ENCODE measurements at regions not wholly inside any gene's neighbourhood (a gene's known extent, or its start where the extent isn't known, plus 50 kb on each side); places are given as distances from the start of the nearest gene placed in this dataset.

GRCh38 chr7:46975493-46975892 is 606.4 kb downstream of the TNS3 start:
- no peak for DNase-seq

DNA sequence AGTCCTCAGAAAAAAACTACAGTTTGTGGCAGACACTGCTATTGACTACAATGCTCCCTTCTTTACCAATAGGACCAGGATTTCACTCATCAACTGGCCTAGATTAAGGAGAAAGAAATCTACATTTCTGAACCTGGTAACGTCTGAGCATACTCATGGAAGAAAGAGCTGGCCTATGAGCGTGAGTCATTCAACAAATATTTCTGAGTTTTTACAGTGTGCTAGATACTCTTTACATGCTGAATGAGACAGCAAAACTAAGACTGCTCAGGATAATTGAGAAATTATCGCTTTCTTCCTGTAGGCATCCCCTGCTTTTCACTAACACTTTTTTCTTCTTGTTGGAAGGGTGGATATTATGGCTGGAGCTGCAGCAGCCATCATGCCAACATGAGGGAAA is 609.7 kb downstream of the TNS3 start:
- no peak for DNase-seq

- DNase-seq = no peak
These were observed 611.4 kb downstream of the TNS3 start for GRCh38 chr7:46970476-46970875.

DNA sequence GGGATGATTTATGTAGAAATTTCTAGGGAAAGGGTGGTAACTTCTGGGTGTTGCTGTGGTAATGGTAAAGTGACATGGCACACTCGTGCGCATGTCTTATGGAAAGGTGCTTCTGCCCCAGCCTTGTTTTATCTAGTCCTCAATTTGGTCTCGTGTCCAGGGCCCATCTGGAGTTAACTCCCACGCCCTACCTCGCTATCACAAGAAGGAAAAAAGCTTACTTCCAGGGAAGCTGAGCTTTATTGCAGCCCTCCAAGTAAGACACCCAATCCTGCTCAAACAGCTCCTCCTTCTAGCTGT is 611.8 kb downstream of the TNS3 start:
- no peak for DNase-seq

DNA sequence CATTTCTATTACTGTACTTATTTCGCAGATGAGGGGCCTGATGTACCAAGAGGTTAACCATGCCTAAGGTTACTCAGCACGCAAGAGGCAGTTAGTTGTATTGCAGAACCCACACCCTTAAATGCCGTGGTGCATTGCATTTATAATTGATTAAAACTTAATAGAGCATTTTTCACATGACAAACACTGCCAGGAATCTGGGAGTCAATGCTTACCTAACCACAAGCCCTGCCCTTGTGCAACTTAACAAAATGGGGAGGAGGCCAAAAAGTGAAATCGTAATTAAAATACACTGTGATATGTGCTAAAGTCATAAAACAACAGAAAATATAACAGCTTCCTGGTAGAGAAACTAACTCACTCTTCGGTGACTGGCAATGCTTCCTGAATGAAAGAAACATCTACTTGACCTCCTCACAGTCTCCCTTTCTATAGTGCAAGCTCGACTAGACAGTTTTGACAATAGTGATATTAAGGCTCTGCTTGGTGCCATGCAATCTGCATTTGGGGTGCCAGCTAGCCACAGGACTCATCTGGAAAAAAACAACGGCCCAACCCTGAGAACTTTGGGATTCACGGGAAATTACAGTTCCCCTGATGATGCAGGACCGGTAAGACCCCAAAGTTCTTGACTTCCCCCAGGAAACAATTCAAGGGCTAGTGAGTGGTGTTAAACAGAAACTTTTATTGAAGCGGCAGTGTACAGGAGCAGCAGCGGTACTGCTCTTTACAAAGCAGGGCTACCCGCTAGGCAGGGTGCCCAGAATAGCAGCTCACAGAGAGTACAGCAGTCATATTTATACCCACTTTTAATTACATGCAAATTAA is 612.4 kb downstream of the TNS3 start:
- DNase-seq = no peak

DNA sequence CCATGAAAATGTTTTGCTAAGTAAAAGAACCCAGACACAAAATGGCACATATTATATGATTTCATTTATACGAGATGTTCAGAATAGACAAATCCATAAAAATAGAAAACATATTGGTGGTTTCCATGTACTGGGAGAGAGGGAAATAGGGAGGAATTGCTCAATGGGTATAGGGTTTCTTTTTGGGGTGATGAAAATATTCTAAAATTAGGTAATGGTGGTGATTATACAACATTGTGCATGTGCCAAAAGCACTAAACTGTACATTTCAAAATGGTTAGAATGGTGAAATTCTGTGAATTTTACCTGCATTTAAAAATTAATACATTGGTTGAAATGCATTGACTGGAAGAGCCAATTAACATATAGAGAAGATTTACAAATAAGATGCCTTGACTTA is 613.9 kb downstream of the TNS3 start:
- no peak for DNase-seq

DNA sequence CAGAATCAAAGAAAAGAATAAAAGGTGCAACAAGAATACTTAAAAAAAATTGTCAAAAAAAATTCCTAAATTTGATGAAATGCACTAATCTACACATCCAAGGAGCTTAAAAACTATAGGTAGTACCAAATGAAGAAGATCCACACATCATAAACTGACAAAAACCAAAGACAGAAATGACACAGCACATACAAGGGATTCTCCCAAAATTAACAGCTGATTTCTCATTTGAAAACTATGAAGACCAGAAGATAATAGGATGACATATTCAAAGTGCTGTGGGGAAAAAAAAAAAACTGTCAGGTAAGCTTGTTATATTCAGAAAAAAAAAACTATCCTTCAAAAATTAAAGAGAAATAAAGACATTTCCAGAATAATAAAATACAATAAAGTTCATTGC is 618.2 kb downstream of the TNS3 start:
- no peak for DNase-seq

DNA sequence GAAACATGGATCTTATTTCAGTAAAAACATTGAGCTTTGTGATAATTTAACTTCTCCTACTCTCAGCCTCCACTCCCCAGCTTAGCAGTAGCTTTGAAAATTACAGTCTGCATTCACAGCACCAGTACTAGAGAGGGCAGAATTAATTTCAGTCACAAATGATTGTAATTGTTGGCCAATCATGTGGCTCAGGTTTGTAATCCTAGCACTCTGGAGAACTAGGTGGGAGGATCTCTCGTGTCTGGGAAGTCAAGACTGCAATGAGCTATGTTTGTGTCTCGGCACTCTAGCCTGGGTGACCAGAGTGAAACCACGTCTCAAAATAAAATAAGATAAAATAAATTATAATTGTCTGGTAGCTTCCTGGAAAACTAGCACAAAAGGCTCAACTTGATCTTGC is 620.9 kb downstream of the TNS3 start:
- no peak for DNase-seq

- DNase-seq = no peak
These were observed 624.7 kb downstream of the TNS3 start for GRCh38 chr7:46957195-46957594.

GRCh38 chr7:46955531-46955930 is 626.4 kb downstream of the TNS3 start:
- DNase-seq = no peak

DNA sequence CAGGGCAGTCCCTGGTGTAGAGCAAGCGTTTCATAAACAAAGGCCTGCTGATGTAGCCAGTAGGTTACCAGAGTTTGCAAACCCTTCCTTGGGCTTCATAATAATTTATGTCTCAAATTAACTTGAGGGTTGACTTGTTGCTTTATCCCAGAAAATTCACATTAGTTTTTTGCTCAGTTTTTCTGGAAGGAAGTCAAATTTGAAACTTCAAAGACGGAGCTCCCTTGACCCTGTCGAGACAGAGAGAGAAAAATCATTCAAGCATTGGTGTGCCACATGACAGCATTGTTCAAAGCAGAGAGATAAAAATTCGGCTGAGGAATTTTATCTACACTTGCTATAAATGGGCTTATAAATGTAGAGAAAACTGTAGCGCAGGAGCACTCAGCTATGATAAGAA is 627.7 kb downstream of the TNS3 start:
- DNase-seq = no peak

- DNase-seq = no peak
These were observed 628.9 kb downstream of the TNS3 start for GRCh38 chr7:46953008-46953407.

DNA sequence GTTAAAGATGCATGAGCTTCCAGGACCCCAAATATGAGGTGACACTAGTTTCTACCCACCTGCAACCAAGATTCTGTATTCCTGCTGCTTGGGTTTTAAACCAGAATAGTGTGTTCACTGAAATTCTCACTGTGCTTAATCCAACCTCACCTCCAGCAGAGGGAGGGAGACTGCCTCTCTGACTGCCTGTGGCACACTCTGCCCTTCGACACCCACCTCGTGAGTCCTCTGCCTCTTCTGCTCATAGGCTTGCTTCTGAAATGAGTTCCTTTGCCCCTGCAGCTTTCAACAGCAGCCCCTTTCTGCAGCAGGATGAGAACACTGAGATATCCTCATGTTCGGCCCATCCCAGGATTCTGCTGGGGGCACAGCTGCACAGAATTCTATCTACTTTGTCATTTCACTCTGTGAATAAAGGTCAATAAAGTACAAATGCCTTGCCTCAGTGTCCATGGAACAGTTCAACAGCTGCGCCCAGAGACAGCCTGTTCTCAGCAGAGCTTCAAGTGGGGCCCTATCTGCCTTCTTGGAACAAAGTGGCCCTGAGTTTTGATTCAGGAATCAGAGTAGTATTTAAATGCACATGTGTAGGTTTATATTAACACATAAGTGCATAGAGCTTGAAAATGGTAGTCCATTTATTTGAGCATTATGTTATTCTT is 632.5 kb downstream of the TNS3 start:
- no peak for DNase-seq

GRCh38 chr7:46948716-46949115 is 633.2 kb downstream of the TNS3 start:
- DNase-seq = no peak

GRCh38 chr7:46945328-46945727 is 636.6 kb downstream of the TNS3 start:
- DNase-seq = no peak

GRCh38 chr7:46943996-46944395 is 637.9 kb downstream of the TNS3 start:
- no peak for DNase-seq

- no peak for DNase-seq
These were observed 639.3 kb downstream of the TNS3 start for GRCh38 chr7:46942574-46942973.

GRCh38 chr7:46940178-46940577 is 641.7 kb downstream of the TNS3 start:
- DNase-seq = no peak

GRCh38 chr7:46939558-46939957 is 642.4 kb downstream of the TNS3 start:
- DNase-seq = no peak

- no peak for DNase-seq
These were observed 642.8 kb downstream of the TNS3 start for GRCh38 chr7:46939089-46939488.

DNA sequence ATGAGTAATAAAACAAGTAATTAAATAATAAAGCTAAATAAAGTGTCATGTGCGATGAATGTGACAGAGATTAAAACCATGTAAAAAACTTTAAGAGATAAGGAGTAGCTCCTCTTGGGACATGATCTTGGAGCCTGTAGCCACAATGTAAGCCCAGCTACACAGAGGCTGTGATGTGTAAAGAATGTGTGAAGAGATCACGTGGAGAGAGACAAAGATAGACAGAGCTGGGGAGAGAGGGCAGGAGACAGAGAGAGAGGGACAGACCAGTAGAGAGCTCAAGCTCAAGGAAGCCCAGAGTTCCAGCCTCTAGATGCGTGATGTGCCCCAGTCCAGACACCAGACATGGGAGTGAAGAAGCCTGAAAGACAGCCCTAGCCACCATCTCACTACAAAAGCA is 644.1 kb downstream of the TNS3 start:
- DNase-seq = no peak

DNA sequence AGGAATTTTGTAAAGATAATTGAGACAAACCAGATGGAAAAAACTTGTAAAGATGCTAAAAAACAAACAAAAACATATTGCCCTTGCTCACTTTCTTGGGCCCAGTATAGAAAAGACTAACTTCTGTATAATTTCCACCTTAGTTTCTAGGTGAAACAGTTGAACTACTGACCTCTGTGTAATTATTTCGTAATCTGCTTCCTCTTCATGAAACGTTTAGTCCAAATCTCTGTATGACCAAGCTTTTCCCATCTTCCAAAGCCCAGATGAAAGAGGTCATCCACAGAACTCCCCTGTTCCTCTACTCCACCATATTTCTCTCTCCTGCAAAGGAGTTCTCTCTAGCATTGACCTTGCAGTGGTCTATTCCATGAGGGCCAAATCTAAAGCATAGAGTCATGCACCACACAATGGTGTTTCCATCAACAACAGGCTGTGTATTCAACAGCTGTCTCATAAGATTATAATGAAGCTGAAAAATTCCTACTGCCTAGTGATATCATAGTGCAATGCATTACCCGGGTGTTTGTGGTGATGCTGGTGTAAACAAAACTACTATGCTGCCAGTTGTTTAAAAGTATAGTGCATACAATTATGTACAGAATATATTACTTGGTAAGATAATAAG is 647.6 kb downstream of the TNS3 start:
- no peak for DNase-seq

GRCh38 chr7:46933596-46933995 is 648.3 kb downstream of the TNS3 start:
- no peak for DNase-seq

GRCh38 chr7:46932676-46933424 is 649.1 kb downstream of the TNS3 start:
- DNase-seq = no peak
